Thyroid gland (tissue), 4 donors: ENCODE measurements at regions not wholly inside any gene's neighbourhood (a gene's known extent, or its start where the extent isn't known, plus 50 kb on each side); places are given as distances from the start of the nearest gene placed in this dataset.

Source experiments
- CTCF ChIP-seq, 6 experiments: fragments of 200-600 bp in 3 of 6; fragments of 450-650 bp in 3 of 6; sonication (generic) in 3 of 6; IDR thresholded peaks; one replicate each; pipeline ENCODE4 v1.5.1; 2016 to 2019; ENCODE audit warnings: antibody characterized with exemption in 6 of 6, mild to moderate bottlenecking in 2 of 6, inconsistent platforms in 1 of 6, moderate library complexity in 1 of 6
- POLR2A ChIP-seq, 2 donors: fragments of 450-650 bp; IDR thresholded peaks; one replicate each; pipeline ENCODE4 v1.6.1; 2017; ENCODE audit warnings: antibody characterized with exemption in 2 of 2, mild to moderate bottlenecking in 2 of 2, moderate library complexity in 1 of 2

- TF ChIP-seq POLR2A (IDR thresholded peaks at IDR 0.05) (no peak), CTCF (IDR thresholded peaks at IDR 0.05) (no peak)
Measured at GRCh38 chrX:145631461-145631951, 186.1 kb upstream of the SLITRK2 start.
